ENCODE measurements at regions not wholly inside any gene's neighbourhood (a gene's known extent, or its start where the extent isn't known, plus 50 kb on each side); places are given as distances from the start of the nearest gene placed in this dataset.
"Not testable (repeated sequence)": the region's sequence is repeated elsewhere in the genome, so short reads cannot be mapped to it uniquely, and the experiment has no call there.

- no peak for DNase-seq (ENCODE audit: low read depth in 2 of 2)
Observed at GRCh38 chr4:65265526-65265925, 404.8 kb downstream of the EPHA5 start.

GRCh38 chr4:65259296-65259695 lies 411.0 kb downstream of the EPHA5 start:
- DNase-seq (ENCODE audit: low read depth in 2 of 2), result no peak

- DNase-seq (ENCODE audit: low read depth in 2 of 2), result no peak
Observed at GRCh38 chr4:65250916-65251315, 419.4 kb downstream of the EPHA5 start.

GRCh38 chr4:65249111-65249510 lies 421.2 kb downstream of the EPHA5 start:
- DNase-seq (ENCODE audit: low read depth in 2 of 2), result no peak

GRCh38 chr4:65242156-65242846 lies 428.0 kb downstream of the EPHA5 start:
- no peak for DNase-seq (ENCODE audit: low read depth in 2 of 2)

- no peak for DNase-seq (ENCODE audit: low read depth in 2 of 2)
Observed at GRCh38 chr4:65241257-65241997, 428.9 kb downstream of the EPHA5 start.

GRCh38 chr4:65234061-65234460 lies 436.2 kb downstream of the EPHA5 start:
- DNase-seq (ENCODE audit: low read depth in 2 of 2), result no peak

- DNase-seq (ENCODE audit: low read depth in 2 of 2), result no peak
Observed at GRCh38 chr4:65227628-65228027, 442.7 kb downstream of the EPHA5 start.

GRCh38 chr4:65223601-65224000 lies 446.7 kb downstream of the EPHA5 start:
- DNase-seq (ENCODE audit: low read depth in 2 of 2), result no peak

- DNase-seq (ENCODE audit: low read depth in 2 of 2), result not testable (repeated sequence)
Observed at GRCh38 chr4:65223074-65223473, 447.2 kb downstream of the EPHA5 start.

GRCh38 chr4:65217179-65217578 lies 453.1 kb downstream of the EPHA5 start:
- DNase-seq (ENCODE audit: low read depth in 2 of 2), result no peak

- no peak for DNase-seq (ENCODE audit: low read depth in 2 of 2)
Observed at GRCh38 chr4:65202853-65203236, 467.4 kb downstream of the EPHA5 start.

- no peak for DNase-seq (ENCODE audit: low read depth in 2 of 2)
Observed at GRCh38 chr4:65202165-65202852, 468.0 kb downstream of the EPHA5 start.

GRCh38 chr4:65195666-65196065 lies 474.6 kb downstream of the EPHA5 start:
- DNase-seq (ENCODE audit: low read depth in 2 of 2), result no peak

GRCh38 chr4:65195002-65195401 lies 475.3 kb downstream of the EPHA5 start:
- DNase-seq (ENCODE audit: low read depth in 2 of 2), result no peak

- no peak for DNase-seq (ENCODE audit: low read depth in 2 of 2)
Observed at GRCh38 chr4:65193985-65194384, 476.3 kb downstream of the EPHA5 start.

GRCh38 chr4:65190780-65191179 lies 479.5 kb downstream of the EPHA5 start:
- no peak for DNase-seq (ENCODE audit: low read depth in 2 of 2)

- DNase-seq (ENCODE audit: low read depth in 2 of 2), result no peak
Observed at GRCh38 chr4:65175585-65175984, 494.7 kb downstream of the EPHA5 start.

GRCh38 chr4:65170768-65171514 lies 499.3 kb downstream of the EPHA5 start:
- no peak for DNase-seq (ENCODE audit: low read depth in 2 of 2)

GRCh38 chr4:65167719-65168118 lies 502.6 kb downstream of the EPHA5 start:
- DNase-seq (ENCODE audit: low read depth in 2 of 2), result no peak

- no peak for DNase-seq (ENCODE audit: low read depth in 2 of 2)
Observed at GRCh38 chr4:65152205-65152604, 518.1 kb downstream of the EPHA5 start.

GRCh38 chr4:65139998-65140397 lies 530.3 kb downstream of the EPHA5 start:
- DNase-seq (ENCODE audit: low read depth in 2 of 2), result no peak
